ENCODE measurements at regions not wholly inside any gene's neighbourhood (a gene's known extent, or its start where the extent isn't known, plus 50 kb on each side); places are given as distances from the start of the nearest gene placed in this dataset.

DNA sequence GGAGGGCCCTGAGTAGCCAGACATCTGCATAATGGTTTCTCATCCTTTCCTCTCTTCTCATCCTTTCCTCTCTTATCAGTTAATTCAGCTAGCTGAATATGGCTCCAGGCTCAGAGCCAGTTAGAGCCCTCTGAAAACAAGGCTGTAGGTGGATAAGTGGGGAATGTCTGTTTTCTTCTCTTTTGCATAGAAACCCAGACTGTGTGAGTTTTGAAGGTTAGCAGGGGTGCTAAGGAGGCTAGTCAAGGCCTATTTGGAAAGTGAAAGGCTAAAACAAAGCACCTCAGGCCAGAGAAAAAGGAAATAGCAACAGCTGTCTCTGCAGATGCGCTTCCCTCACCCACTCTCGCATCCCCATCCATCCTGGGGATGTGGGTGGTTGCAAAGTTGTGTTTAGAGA lies 420.9 kb downstream of the SHISA9 start:
- intact Hi-C loops (cut with micrococcal nuclease), result no loop called here
- no peak overlapping the region for H3K4me2 ChIP-seq (ENCODE audit: low read length)
- no peaks in the 10 kb centered on the region for H3K9me3 ChIP-seq (ENCODE audit: control insufficient read depth in 1 of 2, insufficient read depth in 1 of 2, low read depth in 1 of 2, low read length in 2 of 2)
- TF ChIP-seq, protein P1, sequence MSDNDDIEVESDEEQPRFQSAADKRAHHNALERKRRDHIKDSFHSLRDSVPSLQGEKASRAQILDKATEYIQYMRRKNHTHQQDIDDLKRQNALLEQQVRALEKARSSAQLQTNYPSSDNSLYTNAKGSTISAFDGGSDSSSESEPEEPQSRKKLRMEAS (IDR thresholded peaks at IDR 0.05), result no peak
- no peak for TF ChIP-seq SRF (IDR thresholded peaks at IDR 0.05; ENCODE audit: low read depth)
- TF ChIP-seq, protein P2, sequence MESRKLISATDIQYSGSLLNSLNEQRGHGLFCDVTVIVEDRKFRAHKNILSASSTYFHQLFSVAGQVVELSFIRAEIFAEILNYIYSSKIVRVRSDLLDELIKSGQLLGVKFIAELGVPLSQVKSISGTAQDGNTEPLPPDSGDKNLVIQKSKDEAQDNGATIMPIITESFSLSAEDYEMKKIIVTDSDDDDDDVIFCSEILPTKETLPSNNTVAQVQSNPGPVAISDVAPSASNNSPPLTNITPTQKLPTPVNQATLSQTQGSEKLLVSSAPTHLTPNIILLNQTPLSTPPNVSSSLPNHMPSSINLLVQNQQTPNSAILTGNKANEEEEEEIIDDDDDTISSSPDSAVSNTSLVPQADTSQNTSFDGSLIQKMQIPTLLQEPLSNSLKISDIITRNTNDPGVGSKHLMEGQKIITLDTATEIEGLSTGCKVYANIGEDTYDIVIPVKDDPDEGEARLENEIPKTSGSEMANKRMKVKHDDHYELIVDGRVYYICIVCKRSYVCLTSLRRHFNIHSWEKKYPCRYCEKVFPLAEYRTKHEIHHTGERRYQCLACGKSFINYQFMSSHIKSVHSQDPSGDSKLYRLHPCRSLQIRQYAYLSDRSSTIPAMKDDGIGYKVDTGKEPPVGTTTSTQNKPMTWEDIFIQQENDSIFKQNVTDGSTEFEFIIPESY (IDR thresholded peaks at IDR 0.05; ENCODE audit: extremely low read depth, insufficient replicate concordance, low read length), result no peak
- TF ChIP-seq EGR1 (IDR thresholded peaks at IDR 0.05; ENCODE audit: low read depth), result no peak
- TF ChIP-seq ZFX (IDR thresholded peaks at IDR 0.05), result no peak
- DNase-seq (ENCODE audit: low read depth, low spot score) (no peak), ATAC-seq (no peak)
- no peaks in the 10 kb centered on the region for H3K79me2 ChIP-seq (ENCODE audit: insufficient read depth, low read length)
- H3K27me3 ChIP-seq (ENCODE audit: insufficient read depth, low read length), result no peaks in the 10 kb centered on the region
- H3K4me1 ChIP-seq (ENCODE audit: control insufficient read depth in 1 of 2, insufficient read depth in 2 of 2, low read length in 2 of 2), result no peaks in the 10 kb centered on the region
- CTCF ChIA-PET, result no interaction called here
- H3K4me3 ChIP-seq (replicated peaks in 1 of 2; ENCODE audit: low read depth in 1 of 2, low read length in 2 of 2), result no peak overlapping the region
- no peaks in the 10 kb centered on the region for H4K20me1 ChIP-seq (ENCODE audit: insufficient read depth)
- no TSS peak for BruUV-seq (replicated peaks)
- RAD21 ChIA-PET (ENCODE audit: low non-redundant PET in 1 of 2, low total read pairs in 2 of 2, uncharacterized antibody in 2 of 2, unreplicated experiment in 2 of 2), result no interaction called here
- no peaks in the 10 kb centered on the region for H3K36me3 ChIP-seq (ENCODE audit: control insufficient read depth in 1 of 2, insufficient read depth in 2 of 2, low read length in 2 of 2)
- H3K9me2 ChIP-seq (ENCODE audit: insufficient read depth), result no peaks in the 10 kb centered on the region
- POLR2A ChIA-PET, result no interaction called here
- H2AFZ ChIP-seq (ENCODE audit: low read depth, low read length, poor library complexity, severe bottlenecking), result no peak overlapping the region
- no peak overlapping the region for H3K9ac ChIP-seq (ENCODE audit: low read length)
- H3K27ac ChIP-seq (ENCODE audit: low read depth, low read length), result no peak overlapping the region

DNA sequence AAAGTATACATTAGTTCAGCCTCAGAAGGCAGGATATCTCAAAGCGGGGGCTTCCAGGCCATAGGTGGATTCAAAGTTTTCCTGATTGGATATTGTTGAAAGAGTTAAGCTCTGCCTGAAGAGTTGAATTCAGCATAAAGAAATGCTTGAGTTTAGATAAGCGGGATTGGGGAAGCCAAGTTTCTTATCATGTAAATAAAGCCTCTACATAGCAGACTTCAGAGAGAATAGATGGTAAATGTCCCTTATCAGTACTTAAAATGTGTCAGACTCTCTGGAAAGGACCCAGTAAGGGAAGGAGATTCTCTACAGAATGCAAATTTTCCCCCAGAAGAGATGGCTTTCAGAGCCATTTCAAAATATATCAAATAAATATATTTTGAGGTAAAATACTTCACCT lies 423.5 kb downstream of the SHISA9 start:
- Histone ChIP-seq H3K27ac (ENCODE audit: low read depth, low read length) (no peak overlapping the region), H3K9me2 (ENCODE audit: insufficient read depth) (no peaks in the 10 kb centered on the region), H3K4me1 (ENCODE audit: control insufficient read depth in 1 of 2, insufficient read depth in 2 of 2, low read length in 2 of 2) (no peaks in the 10 kb centered on the region), H3K9ac (ENCODE audit: low read length) (no peak overlapping the region), H3K36me3 (ENCODE audit: control insufficient read depth in 1 of 2, insufficient read depth in 2 of 2, low read length in 2 of 2) (no peaks in the 10 kb centered on the region), H3K9me3 (ENCODE audit: control insufficient read depth in 1 of 2, insufficient read depth in 1 of 2, low read depth in 1 of 2, low read length in 2 of 2) (no peaks in the 10 kb centered on the region), H3K4me3 (replicated peaks in 1 of 2; ENCODE audit: low read depth in 1 of 2, low read length in 2 of 2) (no peak overlapping the region), H3K79me2 (ENCODE audit: insufficient read depth, low read length) (no peaks in the 10 kb centered on the region), H4K20me1 (ENCODE audit: insufficient read depth) (no peaks in the 10 kb centered on the region), H3K4me2 (ENCODE audit: low read length) (no peak overlapping the region), H2AFZ (ENCODE audit: low read depth, low read length, poor library complexity, severe bottlenecking) (no peak overlapping the region), H3K27me3 (ENCODE audit: insufficient read depth, low read length) (no peaks in the 10 kb centered on the region)
- intact Hi-C loops (cut with micrococcal nuclease), result no loop called here
- ChIA-PET POLR2A (no interaction called here), RAD21 (ENCODE audit: low non-redundant PET in 1 of 2, low total read pairs in 2 of 2, uncharacterized antibody in 2 of 2, unreplicated experiment in 2 of 2) (no interaction called here), CTCF (no interaction called here)
- no peak for DNase-seq (ENCODE audit: low read depth, low spot score)
- BruUV-seq (replicated peaks), result no TSS peak
- no peak for ATAC-seq
- TF ChIP-seq ELF1 (IDR thresholded peaks at IDR 0.05; ENCODE audit: borderline replicate concordance, low read depth) (no peak), SRF (IDR thresholded peaks at IDR 0.05; ENCODE audit: low read depth) (no peak), CEBPB (IDR thresholded peaks at IDR 0.05; ENCODE audit: low read depth) (no peak), EZH2phosphoT487 (IDR thresholded peaks at IDR 0.05; ENCODE audit: borderline replicate concordance) (no peak), ZFX (IDR thresholded peaks at IDR 0.05) (no peak), CBX3 (IDR thresholded peaks at IDR 0.05; ENCODE audit: low read depth) (no peak), EZH2 (IDR thresholded peaks at IDR 0.05) (no peak), JUND (IDR thresholded peaks at IDR 0.05) (no peak), TCF7L2 (IDR thresholded peaks at IDR 0.05; ENCODE audit: borderline replicate concordance, extremely low read depth, insufficient read depth, insufficient read length) (no peak), FOSL1 (IDR thresholded peaks at IDR 0.05; ENCODE audit: low read depth) (no peak), EGR1 (IDR thresholded peaks at IDR 0.05; ENCODE audit: low read depth) (no peak), SP1 (IDR thresholded peaks at IDR 0.05; ENCODE audit: low read depth) (no peak), POLR2AphosphoS5 (IDR thresholded peaks at IDR 0.05; ENCODE audit: low read depth, low read length) (no peak)
- TF ChIP-seq, protein P3, sequence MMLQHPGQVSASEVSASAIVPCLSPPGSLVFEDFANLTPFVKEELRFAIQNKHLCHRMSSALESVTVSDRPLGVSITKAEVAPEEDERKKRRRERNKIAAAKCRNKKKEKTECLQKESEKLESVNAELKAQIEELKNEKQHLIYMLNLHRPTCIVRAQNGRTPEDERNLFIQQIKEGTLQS (IDR thresholded peaks at IDR 0.05), result no peak
- TF ChIP-seq, protein P4, sequence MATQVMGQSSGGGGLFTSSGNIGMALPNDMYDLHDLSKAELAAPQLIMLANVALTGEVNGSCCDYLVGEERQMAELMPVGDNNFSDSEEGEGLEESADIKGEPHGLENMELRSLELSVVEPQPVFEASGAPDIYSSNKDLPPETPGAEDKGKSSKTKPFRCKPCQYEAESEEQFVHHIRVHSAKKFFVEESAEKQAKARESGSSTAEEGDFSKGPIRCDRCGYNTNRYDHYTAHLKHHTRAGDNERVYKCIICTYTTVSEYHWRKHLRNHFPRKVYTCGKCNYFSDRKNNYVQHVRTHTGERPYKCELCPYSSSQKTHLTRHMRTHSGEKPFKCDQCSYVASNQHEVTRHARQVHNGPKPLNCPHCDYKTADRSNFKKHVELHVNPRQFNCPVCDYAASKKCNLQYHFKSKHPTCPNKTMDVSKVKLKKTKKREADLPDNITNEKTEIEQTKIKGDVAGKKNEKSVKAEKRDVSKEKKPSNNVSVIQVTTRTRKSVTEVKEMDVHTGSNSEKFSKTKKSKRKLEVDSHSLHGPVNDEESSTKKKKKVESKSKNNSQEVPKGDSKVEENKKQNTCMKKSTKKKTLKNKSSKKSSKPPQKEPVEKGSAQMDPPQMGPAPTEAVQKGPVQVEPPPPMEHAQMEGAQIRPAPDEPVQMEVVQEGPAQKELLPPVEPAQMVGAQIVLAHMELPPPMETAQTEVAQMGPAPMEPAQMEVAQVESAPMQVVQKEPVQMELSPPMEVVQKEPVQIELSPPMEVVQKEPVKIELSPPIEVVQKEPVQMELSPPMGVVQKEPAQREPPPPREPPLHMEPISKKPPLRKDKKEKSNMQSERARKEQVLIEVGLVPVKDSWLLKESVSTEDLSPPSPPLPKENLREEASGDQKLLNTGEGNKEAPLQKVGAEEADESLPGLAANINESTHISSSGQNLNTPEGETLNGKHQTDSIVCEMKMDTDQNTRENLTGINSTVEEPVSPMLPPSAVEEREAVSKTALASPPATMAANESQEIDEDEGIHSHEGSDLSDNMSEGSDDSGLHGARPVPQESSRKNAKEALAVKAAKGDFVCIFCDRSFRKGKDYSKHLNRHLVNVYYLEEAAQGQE (IDR thresholded peaks at IDR 0.05; ENCODE audit: low read depth), result no peak
- TF ChIP-seq, protein P1 (IDR thresholded peaks at IDR 0.05), result no peak
